Skeletal muscle tissue (tissue), 3 donors: ENCODE measurements at regions not wholly inside any gene's neighbourhood (a gene's known extent, or its start where the extent isn't known, plus 50 kb on each side); places are given as distances from the start of the nearest gene placed in this dataset.

Source experiments
- H3K27ac ChIP-seq: one replicate; pipeline ENCODE4 v1.7.0; 2013; ENCODE audit warnings: mild to moderate bottlenecking, low read depth, low read length, inconsistent platforms
- H3K27me3 ChIP-seq, 3 donors: one replicate each; pipeline ENCODE4 v1.7.0; 2013; ENCODE audit warnings: low read length in 3 of 3; ENCODE audit not compliant: control insufficient read depth in 3 of 3, insufficient read depth in 3 of 3
- H3K36me3 ChIP-seq, 3 donors: one replicate each; pipeline ENCODE4 v1.7.0; 2013; ENCODE audit warnings: low read length in 3 of 3; ENCODE audit not compliant: control insufficient read depth in 3 of 3, insufficient read depth in 3 of 3
- H3K4me1 ChIP-seq, 3 donors: one replicate each; pipeline ENCODE4 v1.7.0; 2013; ENCODE audit warnings: low read length in 3 of 3, mild to moderate bottlenecking in 3 of 3; ENCODE audit not compliant: control insufficient read depth in 3 of 3, insufficient read depth in 3 of 3
- H3K4me3 ChIP-seq, 3 donors: one replicate each; pipeline ENCODE4 v1.7.0; 2013; ENCODE audit warnings: low read length in 3 of 3
- H3K9ac ChIP-seq, 3 donors: one replicate each; pipeline ENCODE4 v1.7.0; 2013; ENCODE audit warnings: low read length in 3 of 3, mild to moderate bottlenecking in 3 of 3, moderate library complexity in 2 of 3, low read depth in 1 of 3
- H3K9me3 ChIP-seq, 3 donors: one replicate each; pipeline ENCODE4 v1.7.0; 2013; ENCODE audit warnings: low read length in 3 of 3; ENCODE audit not compliant: control insufficient read depth in 3 of 3
- donor health status: Osteomylitis.

GRCh38 chr7:115838829-115839228 is 191.7 kb downstream of the TFEC start:
- no peak overlapping the region for H3K4me3 ChIP-seq
- H3K4me1 ChIP-seq, result no peaks in the 10 kb centered on the region
- H3K9ac ChIP-seq, result no peak overlapping the region
- H3K36me3 ChIP-seq, result no peaks in the 10 kb centered on the region
- H3K9me3 ChIP-seq, result no peaks in the 10 kb centered on the region
- H3K27me3 ChIP-seq, result no peaks in the 10 kb centered on the region
- no peak overlapping the region for H3K27ac ChIP-seq

- Histone ChIP-seq H3K4me1 (no peaks in the 10 kb centered on the region), H3K9me3 (no peaks in the 10 kb centered on the region), H3K36me3 (no peaks in the 10 kb centered on the region), H3K27me3 (no peaks in the 10 kb centered on the region), H3K9ac (no peak overlapping the region), H3K4me3 (no peak overlapping the region), H3K27ac (no peak overlapping the region)
These were observed 199.2 kb downstream of the TFEC start for GRCh38 chr7:115831371-115831770.

- Histone ChIP-seq H3K36me3 (no peaks in the 10 kb centered on the region), H3K9ac (no peak overlapping the region), H3K4me3 (no peak overlapping the region), H3K9me3 (no peaks in the 10 kb centered on the region), H3K27ac (no peak overlapping the region), H3K4me1 (no peaks in the 10 kb centered on the region), H3K27me3 (no peaks in the 10 kb centered on the region)
These were observed 203.1 kb downstream of the TFEC start for GRCh38 chr7:115827305-115828045.

- H3K27me3 ChIP-seq, result no peaks in the 10 kb centered on the region
- H3K9me3 ChIP-seq, result no peaks in the 10 kb centered on the region
- H3K36me3 ChIP-seq, result no peaks in the 10 kb centered on the region
- no peak overlapping the region for H3K27ac ChIP-seq
- no peak overlapping the region for H3K4me3 ChIP-seq
- H3K9ac ChIP-seq, result no peak overlapping the region
- H3K4me1 ChIP-seq, result no peaks in the 10 kb centered on the region
These were observed 205.0 kb downstream of the TFEC start for GRCh38 chr7:115825456-115826115.

- Histone ChIP-seq H3K4me3 (no peak overlapping the region), H3K36me3 (no peaks in the 10 kb centered on the region), H3K9me3 (no peaks in the 10 kb centered on the region)
These were observed 207.8 kb downstream of the TFEC start for GRCh38 chr7:115822801-115823200.

GRCh38 chr7:115822380-115822779 is 208.2 kb downstream of the TFEC start:
- no peak overlapping the region for H3K27ac ChIP-seq
- H3K4me1 ChIP-seq, result no peaks in the 10 kb centered on the region
- H3K9me3 ChIP-seq, result no peaks in the 10 kb centered on the region
- no peak overlapping the region for H3K4me3 ChIP-seq
- no peak overlapping the region for H3K9ac ChIP-seq
- H3K36me3 ChIP-seq, result no peaks in the 10 kb centered on the region
- no peaks in the 10 kb centered on the region for H3K27me3 ChIP-seq

More at GRCh38 chr7:115822801-115823200, 207.8 kb downstream of the TFEC start:
- Histone ChIP-seq H3K4me1 (no peaks in the 10 kb centered on the region), H3K27ac (no peak overlapping the region), H3K9ac (no peak overlapping the region), H3K27me3 (no peaks in the 10 kb centered on the region)

GRCh38 chr7:115816318-115816974 is 214.1 kb downstream of the TFEC start:
- H3K27me3 ChIP-seq, result no peaks in the 10 kb centered on the region
- no peak overlapping the region for H3K9ac ChIP-seq
- no peak overlapping the region for H3K4me3 ChIP-seq
- H3K27ac ChIP-seq, result no peak overlapping the region
- no peaks in the 10 kb centered on the region for H3K9me3 ChIP-seq
- no peaks in the 10 kb centered on the region for H3K36me3 ChIP-seq
- no peaks in the 10 kb centered on the region for H3K4me1 ChIP-seq

GRCh38 chr7:115812794-115813193 is 217.8 kb downstream of the TFEC start:
- Histone ChIP-seq H3K27me3 (no peaks in the 10 kb centered on the region), H3K9me3 (no peaks in the 10 kb centered on the region), H3K4me3 (no peak overlapping the region), H3K27ac (no peak overlapping the region), H3K36me3 (no peaks in the 10 kb centered on the region), H3K4me1 (no peaks in the 10 kb centered on the region), H3K9ac (no peak overlapping the region)

- H3K4me3 ChIP-seq, result no peak overlapping the region
- H3K27ac ChIP-seq, result no peak overlapping the region
- no peak overlapping the region for H3K9ac ChIP-seq
- H3K36me3 ChIP-seq, result no peaks in the 10 kb centered on the region
- H3K9me3 ChIP-seq, result no peaks in the 10 kb centered on the region
- no peaks in the 10 kb centered on the region for H3K27me3 ChIP-seq
- H3K4me1 ChIP-seq, result no peaks in the 10 kb centered on the region
These were observed 225.1 kb downstream of the TFEC start for GRCh38 chr7:115805458-115805857.

- Histone ChIP-seq H3K36me3 (no peaks in the 10 kb centered on the region), H3K4me3 (no peak overlapping the region), H3K27me3 (no peaks in the 10 kb centered on the region), H3K9ac (no peak overlapping the region), H3K4me1 (no peaks in the 10 kb centered on the region), H3K9me3 (no peaks in the 10 kb centered on the region), H3K27ac (no peak overlapping the region)
These were observed 228.1 kb downstream of the TFEC start for GRCh38 chr7:115802415-115802814.
